ENCODE measurements at regions not wholly inside any gene's neighbourhood (a gene's known extent, or its start where the extent isn't known, plus 50 kb on each side); places are given as distances from the start of the nearest gene placed in this dataset.
"Not testable (repeated sequence)": the region's sequence is repeated elsewhere in the genome, so short reads cannot be mapped to it uniquely, and the experiment has no call there.

GRCh38 chr9:104367507-104367906 is 136.6 kb upstream of the OR13F1 start:
- Histone ChIP-seq H2AFZ (ENCODE audit: low read length, unreplicated experiment) (no peak overlapping the region), H3K27ac (ENCODE audit: low read depth, low read length) (no peak overlapping the region), H3K4me1 (ENCODE audit: control insufficient read depth, insufficient read depth, low read length, unreplicated experiment) (no peaks in the 10 kb centered on the region), H3K36me3 (ENCODE audit: insufficient read depth, low read length) (no peaks in the 10 kb centered on the region), H3K27me3 (ENCODE audit: insufficient read depth, low read length) (no peaks in the 10 kb centered on the region), H3K79me2 (ENCODE audit: control insufficient read depth, insufficient read depth, low read length, unreplicated experiment) (no peaks in the 10 kb centered on the region), H3K4me3 (ENCODE audit: low read depth, low read length) (no peak overlapping the region)

DNA sequence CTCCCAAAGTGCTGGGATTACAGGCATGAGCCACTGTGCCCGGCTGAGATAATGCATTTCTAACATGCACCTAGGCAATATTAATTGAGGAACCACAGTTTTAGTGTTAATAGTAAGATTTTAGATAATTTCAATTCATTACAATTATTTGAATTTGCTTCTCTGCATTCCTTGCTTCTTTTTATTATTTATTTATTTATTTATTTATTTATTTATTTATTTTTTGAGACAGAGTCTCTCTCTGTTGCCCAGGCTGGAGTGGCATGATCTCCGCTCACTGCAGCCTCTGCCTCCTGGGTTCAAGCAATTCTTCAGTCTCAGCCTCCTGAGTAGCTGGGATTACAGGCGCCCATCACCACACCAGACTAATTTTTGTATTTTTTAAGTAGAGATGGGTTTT is 135.7 kb upstream of the OR13F1 start:
- H3K27ac ChIP-seq (ENCODE audit: low read depth, low read length); H3K36me3 ChIP-seq (ENCODE audit: insufficient read depth, low read length); H2AFZ ChIP-seq (ENCODE audit: low read length, unreplicated experiment); H3K79me2 ChIP-seq (ENCODE audit: control insufficient read depth, insufficient read depth, low read length, unreplicated experiment); H3K4me1 ChIP-seq (ENCODE audit: control insufficient read depth, insufficient read depth, low read length, unreplicated experiment); H3K27me3 ChIP-seq (ENCODE audit: insufficient read depth, low read length); H3K4me3 ChIP-seq (ENCODE audit: low read depth, low read length): not testable (repeated sequence)

- H3K4me3 ChIP-seq (ENCODE audit: low read depth, low read length) = no peak overlapping the region
- no peaks in the 10 kb centered on the region for H3K79me2 ChIP-seq (ENCODE audit: control insufficient read depth, insufficient read depth, low read length, unreplicated experiment)
- no peak overlapping the region for H3K27ac ChIP-seq (ENCODE audit: low read depth, low read length)
- H3K4me1 ChIP-seq (ENCODE audit: control insufficient read depth, insufficient read depth, low read length, unreplicated experiment) = no peaks in the 10 kb centered on the region
- no peaks in the 10 kb centered on the region for H3K36me3 ChIP-seq (ENCODE audit: insufficient read depth, low read length)
- H2AFZ ChIP-seq (ENCODE audit: low read length, unreplicated experiment) = no peak overlapping the region
- H3K27me3 ChIP-seq (ENCODE audit: insufficient read depth, low read length) = no peaks in the 10 kb centered on the region
These were observed 129.4 kb upstream of the OR13F1 start for GRCh38 chr9:104374711-104375110.

- Histone ChIP-seq H3K27me3 (ENCODE audit: insufficient read depth, low read length) (peaks cover 6% of the 10 kb centered on the region; the same call in 1 of the 2 replicates), H3K27ac (ENCODE audit: low read depth, low read length) (no peak overlapping the region), H3K79me2 (ENCODE audit: control insufficient read depth, insufficient read depth, low read length, unreplicated experiment) (no peaks in the 10 kb centered on the region), H3K36me3 (ENCODE audit: insufficient read depth, low read length) (no peaks in the 10 kb centered on the region), H3K4me1 (ENCODE audit: control insufficient read depth, insufficient read depth, low read length, unreplicated experiment) (no peaks in the 10 kb centered on the region), H2AFZ (ENCODE audit: low read length, unreplicated experiment) (no peak overlapping the region), H3K4me3 (ENCODE audit: low read depth, low read length) (no peak overlapping the region)
These were observed 118.0 kb upstream of the OR13F1 start for GRCh38 chr9:104386013-104386412.

DNA sequence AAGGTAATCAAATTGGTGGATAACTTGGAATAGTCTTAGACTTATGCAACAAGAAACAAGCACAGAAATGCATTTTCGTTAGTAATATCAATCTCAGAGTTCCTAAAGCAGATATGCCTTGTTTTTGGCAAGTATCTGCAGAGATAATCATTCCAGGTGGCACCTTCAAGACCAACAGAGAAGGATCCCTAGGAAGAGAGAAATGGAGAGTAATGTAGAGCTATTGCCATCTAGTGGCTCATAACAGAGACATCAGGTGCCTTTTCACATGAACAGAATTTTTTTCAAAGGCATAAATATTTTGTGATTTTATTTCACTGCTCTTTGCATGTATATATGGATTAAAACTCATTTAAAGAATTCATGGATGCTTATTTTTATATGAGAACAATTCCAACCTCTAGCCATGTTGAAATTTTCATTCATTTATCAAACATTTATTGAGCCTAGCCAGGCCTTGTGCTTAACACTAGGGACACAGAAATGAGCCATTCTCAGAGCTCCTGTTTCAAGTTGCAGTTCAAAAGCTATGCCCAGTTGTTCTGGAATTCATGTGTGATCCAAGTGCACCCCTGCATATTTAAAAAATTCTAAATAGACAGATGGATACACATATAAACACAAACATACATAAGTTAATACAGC is 117.5 kb upstream of the OR13F1 start:
- Histone ChIP-seq H3K4me1 (ENCODE audit: control insufficient read depth, insufficient read depth, low read length, unreplicated experiment) (no peaks in the 10 kb centered on the region), H3K27ac (ENCODE audit: low read depth, low read length) (no peak overlapping the region), H3K4me3 (ENCODE audit: low read depth, low read length) (no peak overlapping the region), H3K79me2 (ENCODE audit: control insufficient read depth, insufficient read depth, low read length, unreplicated experiment) (no peaks in the 10 kb centered on the region), H3K36me3 (ENCODE audit: insufficient read depth, low read length) (no peaks in the 10 kb centered on the region), H3K27me3 (ENCODE audit: insufficient read depth, low read length) (peaks cover 6% of the 10 kb centered on the region; the same call in 1 of the 2 replicates), H2AFZ (ENCODE audit: low read length, unreplicated experiment) (no peak overlapping the region)

- no peaks in the 10 kb centered on the region for H3K79me2 ChIP-seq (ENCODE audit: control insufficient read depth, insufficient read depth, low read length, unreplicated experiment)
- no peaks in the 10 kb centered on the region for H3K4me1 ChIP-seq (ENCODE audit: control insufficient read depth, insufficient read depth, low read length, unreplicated experiment)
- no peak overlapping the region for H3K27ac ChIP-seq (ENCODE audit: low read depth, low read length)
- H2AFZ ChIP-seq (ENCODE audit: low read length, unreplicated experiment) = no peak overlapping the region
- H3K36me3 ChIP-seq (ENCODE audit: insufficient read depth, low read length) = no peaks in the 10 kb centered on the region
- 0 out of 2 replicates have a peak, but pooled peaks cover 2% of the 10 kb centered on the region for H3K27me3 ChIP-seq (ENCODE audit: insufficient read depth, low read length)
- H3K4me3 ChIP-seq (ENCODE audit: low read depth, low read length) = no peak overlapping the region
These were observed 116.0 kb upstream of the OR13F1 start for GRCh38 chr9:104388071-104388470.

DNA sequence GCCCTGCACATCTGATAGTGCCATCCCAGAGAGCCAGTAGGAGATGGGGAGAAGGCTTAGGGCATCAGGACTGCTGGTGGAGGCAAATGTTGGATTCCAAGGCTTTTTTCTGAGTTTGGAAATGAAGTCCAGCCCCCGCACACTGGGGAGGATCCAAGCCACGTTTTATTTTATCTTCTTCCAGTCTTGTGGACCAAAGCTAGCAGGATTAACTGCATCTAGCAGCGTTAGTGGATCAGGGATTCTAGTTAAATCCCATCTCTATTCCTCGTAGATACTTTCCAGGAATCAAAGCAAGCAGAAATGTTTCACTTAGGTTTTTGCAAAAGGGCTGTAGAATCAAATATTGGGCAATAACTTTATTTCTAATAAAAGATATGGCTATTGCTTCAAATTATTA is 114.7 kb upstream of the OR13F1 start:
- H3K27ac ChIP-seq (ENCODE audit: low read depth, low read length) = no peak overlapping the region
- no peaks in the 10 kb centered on the region for H3K79me2 ChIP-seq (ENCODE audit: control insufficient read depth, insufficient read depth, low read length, unreplicated experiment)
- no peak overlapping the region for H3K4me3 ChIP-seq (ENCODE audit: low read depth, low read length)
- no peaks in the 10 kb centered on the region for H3K4me1 ChIP-seq (ENCODE audit: control insufficient read depth, insufficient read depth, low read length, unreplicated experiment)
- H3K27me3 ChIP-seq (ENCODE audit: insufficient read depth, low read length) = 0 out of 2 replicates have a peak, but pooled peaks cover 2% of the 10 kb centered on the region
- no peak overlapping the region for H2AFZ ChIP-seq (ENCODE audit: low read length, unreplicated experiment)
- H3K36me3 ChIP-seq (ENCODE audit: insufficient read depth, low read length) = no peaks in the 10 kb centered on the region

DNA sequence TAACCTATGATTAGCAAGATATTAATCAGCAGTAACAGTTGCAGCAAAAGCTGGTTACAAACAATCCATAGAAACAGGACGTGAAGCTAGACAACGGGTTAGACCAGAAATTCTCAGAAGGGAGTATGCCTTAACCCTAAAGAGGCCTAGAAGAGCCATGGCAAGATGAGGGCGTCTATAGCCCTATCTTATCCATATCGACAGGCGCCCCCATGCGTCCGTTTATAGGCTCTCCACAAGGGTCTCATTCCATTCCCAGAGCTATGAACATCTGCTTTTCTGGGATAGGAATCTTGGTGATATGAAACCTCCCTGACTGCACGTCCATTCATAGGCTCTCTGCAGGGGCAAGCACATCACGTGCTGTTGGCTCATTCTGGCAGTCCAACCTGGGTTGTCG is 109.2 kb upstream of the OR13F1 start:
- H3K4me1 ChIP-seq (ENCODE audit: control insufficient read depth, insufficient read depth, low read length, unreplicated experiment); H3K79me2 ChIP-seq (ENCODE audit: control insufficient read depth, insufficient read depth, low read length, unreplicated experiment); H2AFZ ChIP-seq (ENCODE audit: low read length, unreplicated experiment); H3K27ac ChIP-seq (ENCODE audit: low read depth, low read length); H3K4me3 ChIP-seq (ENCODE audit: low read depth, low read length); H3K36me3 ChIP-seq (ENCODE audit: insufficient read depth, low read length); H3K27me3 ChIP-seq (ENCODE audit: insufficient read depth, low read length): not testable (repeated sequence)

- Histone ChIP-seq H3K36me3 (ENCODE audit: insufficient read depth, low read length) (no peaks in the 10 kb centered on the region), H3K4me1 (ENCODE audit: control insufficient read depth, insufficient read depth, low read length, unreplicated experiment) (no peaks in the 10 kb centered on the region), H3K27ac (ENCODE audit: low read depth, low read length) (no peak overlapping the region), H3K27me3 (ENCODE audit: insufficient read depth, low read length) (no peaks in the 10 kb centered on the region), H2AFZ (ENCODE audit: low read length, unreplicated experiment) (no peak overlapping the region), H3K79me2 (ENCODE audit: control insufficient read depth, insufficient read depth, low read length, unreplicated experiment) (no peaks in the 10 kb centered on the region), H3K4me3 (ENCODE audit: low read depth, low read length) (no peak overlapping the region)
These were observed 91.8 kb upstream of the OR13F1 start for GRCh38 chr9:104412238-104412637.

- H3K27me3 ChIP-seq (ENCODE audit: insufficient read depth, low read length) = no peaks in the 10 kb centered on the region
- H3K4me1 ChIP-seq (ENCODE audit: control insufficient read depth, insufficient read depth, low read length, unreplicated experiment) = no peaks in the 10 kb centered on the region
- H3K27ac ChIP-seq (ENCODE audit: low read depth, low read length) = no peak overlapping the region
- no peaks in the 10 kb centered on the region for H3K36me3 ChIP-seq (ENCODE audit: insufficient read depth, low read length)
- no peaks in the 10 kb centered on the region for H3K79me2 ChIP-seq (ENCODE audit: control insufficient read depth, insufficient read depth, low read length, unreplicated experiment)
- H3K4me3 ChIP-seq (ENCODE audit: low read depth, low read length) = no peak overlapping the region
- no peak overlapping the region for H2AFZ ChIP-seq (ENCODE audit: low read length, unreplicated experiment)
These were observed 87.6 kb upstream of the OR13F1 start for GRCh38 chr9:104416470-104416869.

GRCh38 chr9:104417296-104417695 is 86.8 kb upstream of the OR13F1 start:
- no peak overlapping the region for H3K4me3 ChIP-seq (ENCODE audit: low read depth, low read length)
- no peaks in the 10 kb centered on the region for H3K79me2 ChIP-seq (ENCODE audit: control insufficient read depth, insufficient read depth, low read length, unreplicated experiment)
- H3K4me1 ChIP-seq (ENCODE audit: control insufficient read depth, insufficient read depth, low read length, unreplicated experiment) = no peaks in the 10 kb centered on the region
- H3K27me3 ChIP-seq (ENCODE audit: insufficient read depth, low read length) = no peaks in the 10 kb centered on the region
- H3K36me3 ChIP-seq (ENCODE audit: insufficient read depth, low read length) = no peaks in the 10 kb centered on the region
- H2AFZ ChIP-seq (ENCODE audit: low read length, unreplicated experiment) = no peak overlapping the region
- H3K27ac ChIP-seq (ENCODE audit: low read depth, low read length) = no peak overlapping the region
